ENCODE measurements at regions not wholly inside any gene's neighbourhood (a gene's known extent, or its start where the extent isn't known, plus 50 kb on each side); places are given as distances from the start of the nearest gene placed in this dataset.
A peak's percentile ranks its signal among the peaks of the same experiment; 100 is the strongest.
"Not testable (repeated sequence)": the region's sequence is repeated elsewhere in the genome, so short reads cannot be mapped to it uniquely, and the experiment has no call there.

- DNase-seq (ENCODE audit: low read depth) = no peak
- in situ Hi-C loops (cut with HindIII; ENCODE audit: low pct_unique_long_range_greater_than_20kb, low sequenced_read_pairs) = no loop called here
Measured at GRCh38 chr5:125070961-125071360, 324.5 kb upstream of the ZNF608 start.

- DNase-seq (ENCODE audit: low read depth) = no peak
- in situ Hi-C loops (cut with HindIII; ENCODE audit: low pct_unique_long_range_greater_than_20kb, low sequenced_read_pairs) = no loop called here
Measured at GRCh38 chr5:125073090-125073489, 326.7 kb upstream of the ZNF608 start.

- in situ Hi-C loops (cut with HindIII; ENCODE audit: low pct_unique_long_range_greater_than_20kb, low sequenced_read_pairs) = no loop called here
- DNase-seq (ENCODE audit: low read depth) = no peak
Measured at GRCh38 chr5:125075567-125075966, 329.1 kb upstream of the ZNF608 start.

- in situ Hi-C loops (cut with HindIII; ENCODE audit: low pct_unique_long_range_greater_than_20kb, low sequenced_read_pairs); DNase-seq (ENCODE audit: low read depth): not testable (repeated sequence)
Measured at GRCh38 chr5:125079028-125079427, 332.6 kb upstream of the ZNF608 start.

- DNase-seq (ENCODE audit: low read depth) = no peak
- in situ Hi-C loops (cut with HindIII; ENCODE audit: low pct_unique_long_range_greater_than_20kb, low sequenced_read_pairs) = no loop called here
Measured at GRCh38 chr5:125081101-125081500, 334.7 kb upstream of the ZNF608 start.

GRCh38 chr5:125083981-125084380 is 337.5 kb upstream of the ZNF608 start:
- DNase-seq (ENCODE audit: low read depth) = no peak
- in situ Hi-C loops (cut with HindIII; ENCODE audit: low pct_unique_long_range_greater_than_20kb, low sequenced_read_pairs) = no loop called here

- DNase-seq (ENCODE audit: low read depth) = peak; percentile 74
- in situ Hi-C loops (cut with HindIII; ENCODE audit: low pct_unique_long_range_greater_than_20kb, low sequenced_read_pairs) = no loop called here
Measured at GRCh38 chr5:125085797-125086505, 339.5 kb upstream of the ZNF608 start.

- DNase-seq (ENCODE audit: low read depth) = no peak
- in situ Hi-C loops (cut with HindIII; ENCODE audit: low pct_unique_long_range_greater_than_20kb, low sequenced_read_pairs) = no loop called here
Measured at GRCh38 chr5:125088522-125089105, 342.2 kb upstream of the ZNF608 start.

GRCh38 chr5:125092138-125092537 is 345.7 kb upstream of the ZNF608 start:
- in situ Hi-C loops (cut with HindIII; ENCODE audit: low pct_unique_long_range_greater_than_20kb, low sequenced_read_pairs); DNase-seq (ENCODE audit: low read depth): not testable (repeated sequence)

- DNase-seq (ENCODE audit: low read depth) = peak; percentile 10
- in situ Hi-C loops (cut with HindIII; ENCODE audit: low pct_unique_long_range_greater_than_20kb, low sequenced_read_pairs) = no loop called here
Measured at GRCh38 chr5:125093776-125094175, 347.3 kb upstream of the ZNF608 start.

- in situ Hi-C loops (cut with HindIII; ENCODE audit: low pct_unique_long_range_greater_than_20kb, low sequenced_read_pairs) = no loop called here
Measured at GRCh38 chr5:125100342-125100741, 353.9 kb upstream of the ZNF608 start.

GRCh38 chr5:125100951-125101350 is 354.5 kb upstream of the ZNF608 start:
- no peak for DNase-seq (ENCODE audit: low read depth)
- in situ Hi-C loops (cut with HindIII; ENCODE audit: low pct_unique_long_range_greater_than_20kb, low sequenced_read_pairs) = no loop called here

More at GRCh38 chr5:125100342-125100741, 353.9 kb upstream of the ZNF608 start:
- DNase-seq (ENCODE audit: low read depth) = no peak

GRCh38 chr5:125103459-125103858 is 357.0 kb upstream of the ZNF608 start:
- DNase-seq (ENCODE audit: low read depth) = no peak
- in situ Hi-C loops (cut with HindIII; ENCODE audit: low pct_unique_long_range_greater_than_20kb, low sequenced_read_pairs) = no loop called here

GRCh38 chr5:125106271-125106670 is 359.8 kb upstream of the ZNF608 start:
- in situ Hi-C loops (cut with HindIII; ENCODE audit: low pct_unique_long_range_greater_than_20kb, low sequenced_read_pairs) = no loop called here
- DNase-seq (ENCODE audit: low read depth) = no peak

GRCh38 chr5:125106881-125107280 is 360.4 kb upstream of the ZNF608 start:
- in situ Hi-C loops (cut with HindIII; ENCODE audit: low pct_unique_long_range_greater_than_20kb, low sequenced_read_pairs) = no loop called here
- no peak for DNase-seq (ENCODE audit: low read depth)

- DNase-seq (ENCODE audit: low read depth) = peak; percentile 26
- in situ Hi-C loops (cut with HindIII; ENCODE audit: low pct_unique_long_range_greater_than_20kb, low sequenced_read_pairs) = no loop called here
Measured at GRCh38 chr5:125109293-125109692, 362.9 kb upstream of the ZNF608 start.

- DNase-seq (ENCODE audit: low read depth) = no peak
- in situ Hi-C loops (cut with HindIII; ENCODE audit: low pct_unique_long_range_greater_than_20kb, low sequenced_read_pairs) = no loop called here
Measured at GRCh38 chr5:125109816-125110215, 363.4 kb upstream of the ZNF608 start.

- no peak for DNase-seq (ENCODE audit: low read depth)
- in situ Hi-C loops (cut with HindIII; ENCODE audit: low pct_unique_long_range_greater_than_20kb, low sequenced_read_pairs) = no loop called here
Measured at GRCh38 chr5:125112196-125112595, 365.8 kb upstream of the ZNF608 start.

- in situ Hi-C loops (cut with HindIII; ENCODE audit: low pct_unique_long_range_greater_than_20kb, low sequenced_read_pairs) = no loop called here
- DNase-seq (ENCODE audit: low read depth) = no peak
Measured at GRCh38 chr5:125113328-125113727, 366.9 kb upstream of the ZNF608 start.

- DNase-seq (ENCODE audit: low read depth) = no peak
- in situ Hi-C loops (cut with HindIII; ENCODE audit: low pct_unique_long_range_greater_than_20kb, low sequenced_read_pairs) = no loop called here
Measured at GRCh38 chr5:125115195-125115525, 368.7 kb upstream of the ZNF608 start.
